ENCODE measurements at regions not wholly inside any gene's neighbourhood (a gene's known extent, or its start where the extent isn't known, plus 50 kb on each side); places are given as distances from the start of the nearest gene placed in this dataset.

GRCh38 chr9:73845954-73846690 is 651.0 kb upstream of the RORB start:
- TF ChIP-seq CTCF (IDR thresholded peaks at IDR 0.05; ENCODE audit: insufficient read depth, low read depth, low read length) = no peak
- peak; percentile 52 for DNase-seq (ENCODE audit: low read depth)
- no peak overlapping the region for H3K4me3 ChIP-seq (ENCODE audit: low read depth, low read length)

- DNase-seq (ENCODE audit: low read depth) = no peak
- H3K4me3 ChIP-seq (ENCODE audit: low read depth, low read length) = no peak overlapping the region
- no peak for TF ChIP-seq CTCF (IDR thresholded peaks at IDR 0.05; ENCODE audit: insufficient read depth, low read depth, low read length)
Measured at GRCh38 chr9:73847536-73847935, 649.6 kb upstream of the RORB start.

GRCh38 chr9:73853549-73853948 is 643.6 kb upstream of the RORB start:
- TF ChIP-seq CTCF (IDR thresholded peaks at IDR 0.05; ENCODE audit: insufficient read depth, low read depth, low read length) = no peak
- H3K4me3 ChIP-seq (ENCODE audit: low read depth, low read length) = no peak overlapping the region
- DNase-seq (ENCODE audit: low read depth) = no peak

DNA sequence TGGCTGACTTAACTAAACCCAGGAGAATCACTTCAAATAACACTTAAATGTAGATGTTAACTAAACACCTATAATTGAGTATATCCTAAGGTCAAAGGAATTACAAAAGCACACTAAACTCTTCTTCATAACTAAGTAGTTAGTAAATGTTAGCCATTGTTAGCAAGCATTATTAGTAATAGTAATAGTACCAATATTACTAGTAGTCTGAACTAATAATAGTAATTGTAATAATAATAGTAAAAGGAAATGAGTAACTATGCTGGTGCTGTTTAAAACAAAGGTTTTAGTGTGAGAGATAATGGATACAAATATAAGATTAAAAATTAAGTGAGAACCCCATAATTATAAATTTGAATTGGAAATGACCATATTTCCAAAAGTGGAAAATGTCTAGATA is 641.9 kb upstream of the RORB start:
- no peak for DNase-seq (ENCODE audit: low read depth)
- H3K4me3 ChIP-seq (ENCODE audit: low read depth, low read length) = no peak overlapping the region
- TF ChIP-seq CTCF (IDR thresholded peaks at IDR 0.05; ENCODE audit: insufficient read depth, low read depth, low read length) = no peak

DNA sequence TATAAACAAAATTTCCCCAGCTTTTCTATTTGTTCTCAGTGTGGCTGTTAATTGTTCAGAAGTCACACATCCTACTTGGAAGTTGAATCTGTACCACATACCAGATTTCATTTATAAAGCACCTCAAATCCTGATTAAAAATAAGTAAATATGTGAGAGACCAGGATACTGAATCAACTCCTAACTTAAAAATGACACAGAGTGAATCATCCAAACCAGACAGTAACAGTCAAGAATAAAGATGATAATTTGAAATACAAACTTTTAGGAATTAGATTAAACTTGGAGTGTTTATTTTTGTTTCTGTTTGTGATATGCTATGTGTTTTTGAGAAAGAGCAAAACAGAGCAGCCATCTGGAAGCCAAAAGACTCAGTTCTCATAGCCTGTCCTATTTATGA is 633.2 kb upstream of the RORB start:
- H3K4me3 ChIP-seq (ENCODE audit: low read depth, low read length) = no peak overlapping the region
- peak; percentile 29 for DNase-seq (ENCODE audit: low read depth)
- TF ChIP-seq CTCF (IDR thresholded peaks at IDR 0.05; ENCODE audit: insufficient read depth, low read depth, low read length) = no peak

GRCh38 chr9:73866451-73866850 is 630.7 kb upstream of the RORB start:
- no peak for TF ChIP-seq CTCF (IDR thresholded peaks at IDR 0.05; ENCODE audit: insufficient read depth, low read depth, low read length)
- peak; percentile 11 for DNase-seq (ENCODE audit: low read depth)
- H3K4me3 ChIP-seq (ENCODE audit: low read depth, low read length) = no peak overlapping the region

DNA sequence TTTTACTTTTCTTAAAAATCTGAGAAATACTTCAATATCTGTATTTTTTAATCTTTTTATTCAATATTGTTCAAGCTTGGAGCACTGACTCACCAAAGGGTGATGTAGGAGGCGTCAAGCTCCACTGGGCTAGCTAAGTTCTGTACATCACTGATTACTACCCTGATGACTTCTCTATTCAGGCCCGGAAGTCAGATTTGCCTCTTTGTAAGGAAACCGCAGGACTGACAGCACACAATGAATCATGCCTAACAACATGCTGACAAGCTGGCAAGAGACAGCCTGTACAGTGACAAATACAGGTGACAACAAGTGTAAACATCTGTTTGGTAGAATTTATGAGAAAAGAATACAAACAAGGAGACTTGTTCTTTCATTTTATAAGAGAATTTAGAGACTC is 627.9 kb upstream of the RORB start:
- TF ChIP-seq CTCF (IDR thresholded peaks at IDR 0.05; ENCODE audit: insufficient read depth, low read depth, low read length) = no peak
- H3K4me3 ChIP-seq (ENCODE audit: low read depth, low read length) = no peak overlapping the region
- peak; percentile 32 for DNase-seq (ENCODE audit: low read depth)

All from fibroblast of villous mesenchyme (primary cell).